NCI-H524 (cell line): ENCODE measurements at regions not wholly inside any gene's neighbourhood (a gene's known extent, or its start where the extent isn't known, plus 50 kb on each side); places are given as distances from the start of the nearest gene placed in this dataset.
A peak's percentile ranks its signal among the peaks of the same experiment; 100 is the strongest.

Source experiments
- DNase-seq, 2 experiments: peaks; one replicate each; lab custom pipeline; 2025; lab: John Stamatoyannopoulos, UW

DNA sequence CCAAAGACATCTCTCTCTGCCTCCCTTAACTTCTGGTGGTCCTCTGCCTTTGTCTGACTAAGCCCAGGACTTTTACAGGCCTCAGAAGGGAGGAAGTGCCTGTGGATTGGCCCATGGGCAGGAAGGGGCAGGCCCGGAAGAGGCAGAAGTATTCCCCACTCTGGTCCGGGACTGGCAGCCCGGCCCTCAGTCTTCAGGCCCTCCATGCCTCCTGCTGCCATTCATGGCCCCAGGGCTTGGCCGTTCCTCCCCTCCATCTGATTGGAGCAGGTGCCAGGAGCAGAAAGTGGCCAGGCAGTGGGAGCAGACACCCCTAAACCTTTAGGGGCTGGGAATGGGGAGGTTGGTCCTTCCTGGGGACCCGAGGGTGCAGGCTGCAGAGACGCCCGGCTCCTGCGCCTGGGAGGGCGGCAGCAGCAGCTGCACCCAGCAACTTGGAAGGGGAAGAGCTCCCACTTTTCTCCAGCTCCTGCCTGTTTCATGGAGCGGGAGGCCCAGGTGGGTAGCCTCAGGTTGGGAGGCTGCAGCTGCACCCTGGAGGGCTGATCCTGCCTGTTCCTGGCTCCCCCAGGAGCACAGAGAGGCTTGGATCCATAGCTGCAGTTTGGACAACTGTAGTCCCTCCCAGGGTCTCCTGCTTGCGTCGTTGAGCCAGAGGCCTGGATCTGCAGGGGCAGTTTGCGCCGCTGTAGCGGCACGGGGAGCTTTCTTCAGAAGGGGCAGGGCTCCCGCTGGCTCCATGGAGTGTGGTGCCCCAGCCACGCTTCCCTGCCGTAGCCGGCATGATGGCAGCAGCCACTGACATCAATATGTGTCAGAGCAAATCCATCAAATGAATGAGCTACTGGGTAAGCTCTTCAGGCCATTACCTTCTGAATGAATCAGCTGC is 661.5 kb upstream of the NUDT12 start:
- no peak for DNase-seq

- DNase-seq: no peak
These were observed 655.6 kb upstream of the NUDT12 start for GRCh38 chr5:104218200-104218599.

- DNase-seq: no peak
These were observed 650.6 kb upstream of the NUDT12 start for GRCh38 chr5:104213216-104213615.

DNA sequence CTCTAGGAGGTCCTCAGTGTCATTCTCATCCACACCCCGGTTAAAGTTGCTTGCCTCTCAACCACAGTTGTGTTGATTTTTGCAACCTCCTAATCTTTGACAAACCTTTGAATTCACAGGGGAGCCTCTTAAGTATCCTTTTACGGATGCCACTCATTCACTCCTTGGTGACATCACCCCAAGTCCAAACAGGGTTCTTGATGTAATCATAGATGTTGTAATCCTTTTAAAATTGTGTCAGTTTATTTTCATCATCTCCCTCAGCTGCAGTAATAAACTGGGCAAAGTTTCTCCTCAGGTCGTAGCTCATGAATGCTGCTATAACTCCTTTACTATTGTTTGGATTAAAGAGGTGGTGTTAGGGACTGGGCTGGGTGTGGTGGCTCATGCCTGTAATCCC is 637.2 kb upstream of the NUDT12 start:
- no peak for DNase-seq

DNA sequence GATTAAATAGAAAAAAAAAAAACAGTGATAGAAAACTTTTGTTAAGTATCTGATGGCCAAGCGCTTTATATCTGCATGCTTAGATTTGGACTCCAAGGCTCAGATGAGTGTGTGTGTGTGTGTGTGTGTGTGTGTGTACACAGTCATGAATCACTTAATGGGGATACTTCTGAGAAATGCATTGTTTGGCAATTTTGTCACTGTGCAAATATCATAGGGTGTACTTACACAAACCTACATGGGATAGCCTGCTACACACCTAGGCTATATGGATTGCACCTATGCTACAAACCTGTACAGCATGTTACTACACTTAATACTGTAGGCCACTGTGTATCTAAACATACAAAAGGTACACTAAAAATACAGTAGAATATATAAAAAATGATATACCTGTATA is 635.6 kb upstream of the NUDT12 start:
- no peak for DNase-seq

GRCh38 chr5:104189909-104190308 is 627.3 kb upstream of the NUDT12 start:
- DNase-seq: no peak

- DNase-seq: no peak
These were observed 626.4 kb upstream of the NUDT12 start for GRCh38 chr5:104189031-104189430.

GRCh38 chr5:104187656-104188055 is 625.1 kb upstream of the NUDT12 start:
- DNase-seq: no peak

GRCh38 chr5:104186510-104186909 is 623.9 kb upstream of the NUDT12 start:
- no peak for DNase-seq

DNA sequence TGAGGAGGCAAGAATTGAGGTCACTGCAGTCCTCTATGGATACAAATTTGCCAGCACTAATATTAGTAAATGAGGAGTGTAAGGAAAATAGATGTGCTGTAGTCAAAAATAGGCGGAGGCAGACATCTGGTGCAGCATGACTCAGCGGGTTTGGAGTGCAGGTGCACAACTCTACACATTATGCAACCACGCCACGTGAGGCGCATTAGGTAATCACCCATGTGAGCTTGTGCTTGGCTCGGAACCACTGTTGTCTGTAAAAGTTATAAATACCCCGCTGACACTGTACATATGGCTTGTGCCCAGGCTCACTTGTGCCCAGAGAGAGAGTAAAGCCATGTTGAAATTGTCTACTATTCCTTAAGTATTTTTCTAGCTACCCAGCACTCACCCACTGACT is 623.5 kb upstream of the NUDT12 start:
- no peak for DNase-seq

- DNase-seq: no peak
These were observed 621.7 kb upstream of the NUDT12 start for GRCh38 chr5:104184264-104184663.

DNA sequence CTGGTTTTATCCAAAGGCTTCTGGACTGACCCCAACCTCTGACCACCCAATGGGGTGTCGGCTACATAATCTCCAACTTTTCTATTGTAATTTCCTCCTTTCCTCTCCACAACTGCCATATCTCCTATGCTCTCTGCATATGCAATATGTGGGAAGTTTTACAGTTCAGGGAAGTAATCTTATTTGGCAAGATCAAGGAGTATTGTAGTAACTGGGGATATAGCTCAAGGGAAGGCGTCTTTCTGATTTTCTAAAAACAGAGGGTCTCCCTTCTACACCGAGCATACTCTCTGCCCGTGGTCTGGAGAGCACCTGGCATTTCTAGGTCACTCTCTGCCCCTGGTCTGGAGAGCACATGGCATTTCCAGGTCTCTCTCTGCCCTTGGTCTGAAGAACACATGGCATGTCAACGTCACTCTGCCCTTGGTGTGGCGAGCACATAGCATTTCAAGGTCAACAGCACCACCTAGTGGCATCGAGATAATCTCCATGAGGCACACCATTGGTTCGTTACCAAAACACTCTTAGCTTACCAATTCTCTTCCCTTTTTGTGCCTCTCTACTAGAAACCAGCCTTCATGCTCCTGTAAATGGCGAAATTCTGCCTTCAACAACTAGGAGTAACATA is 616.4 kb upstream of the NUDT12 start:
- DNase-seq: peak; percentile 30 to 61

GRCh38 chr5:104178066-104178465 is 615.5 kb upstream of the NUDT12 start:
- DNase-seq: no peak

DNA sequence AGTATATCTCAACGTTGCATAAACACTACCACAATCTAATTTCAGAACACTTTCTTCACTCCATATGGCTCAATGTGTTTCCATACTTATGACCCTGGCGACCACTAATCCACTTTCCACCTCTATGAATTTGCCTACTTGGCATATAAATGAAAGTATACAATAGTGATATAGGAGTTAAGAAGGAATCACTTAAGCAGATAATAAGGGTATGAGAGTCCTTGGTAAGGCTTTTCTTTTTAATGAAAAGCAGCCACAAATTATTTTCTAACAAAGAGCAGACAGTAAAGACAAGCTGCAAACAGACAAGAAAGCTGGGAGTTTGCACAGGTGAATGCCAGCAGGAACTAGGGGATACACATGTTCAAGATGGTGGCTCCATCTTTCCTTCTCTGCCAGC is 615.1 kb upstream of the NUDT12 start:
- peak; percentile 17 to 57 for DNase-seq

GRCh38 chr5:104172976-104173375 is 610.4 kb upstream of the NUDT12 start:
- no peak for DNase-seq

- DNase-seq: no peak
These were observed 609.5 kb upstream of the NUDT12 start for GRCh38 chr5:104171958-104172690.

DNA sequence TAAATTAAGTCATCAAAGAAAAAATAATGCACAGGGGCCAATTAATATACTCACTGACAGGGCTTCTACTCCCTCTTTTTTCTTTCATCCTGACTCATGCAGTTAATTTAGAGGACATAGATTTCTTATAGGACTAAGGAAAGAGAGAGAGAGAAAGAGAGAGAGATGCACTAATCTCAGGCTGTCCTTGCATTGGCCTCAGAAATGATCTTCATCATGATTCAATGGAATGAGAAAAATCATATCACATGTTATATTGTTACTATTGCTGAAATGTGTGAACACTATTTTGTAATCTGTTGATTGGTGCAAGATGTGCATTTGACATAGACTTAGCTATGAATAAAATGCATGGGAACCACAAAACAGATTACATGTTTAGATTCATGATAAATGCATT is 608.3 kb upstream of the NUDT12 start:
- DNase-seq: no peak

DNA sequence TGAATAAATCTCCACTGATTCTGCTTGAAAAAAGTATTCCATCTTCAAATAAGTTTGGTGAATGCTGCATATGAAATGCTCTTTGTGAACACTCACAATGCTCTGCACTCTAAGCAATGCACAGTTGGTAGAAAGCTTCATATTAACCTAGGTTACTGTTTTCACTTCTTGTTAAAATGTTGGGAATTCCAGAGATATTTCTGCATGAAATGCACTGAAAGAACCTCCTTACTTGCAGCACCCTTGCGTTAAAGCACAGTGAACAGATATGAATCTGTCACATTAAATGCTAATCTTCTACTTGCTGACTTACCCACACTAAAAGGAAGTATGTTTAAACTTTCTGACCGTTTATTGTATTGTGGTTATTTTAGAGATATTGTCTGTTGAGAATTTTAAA is 584.1 kb upstream of the NUDT12 start:
- no peak for DNase-seq

- no peak for DNase-seq
These were observed 577.3 kb upstream of the NUDT12 start for GRCh38 chr5:104139840-104140239.

GRCh38 chr5:104130320-104130719 is 567.7 kb upstream of the NUDT12 start:
- DNase-seq: no peak

DNA sequence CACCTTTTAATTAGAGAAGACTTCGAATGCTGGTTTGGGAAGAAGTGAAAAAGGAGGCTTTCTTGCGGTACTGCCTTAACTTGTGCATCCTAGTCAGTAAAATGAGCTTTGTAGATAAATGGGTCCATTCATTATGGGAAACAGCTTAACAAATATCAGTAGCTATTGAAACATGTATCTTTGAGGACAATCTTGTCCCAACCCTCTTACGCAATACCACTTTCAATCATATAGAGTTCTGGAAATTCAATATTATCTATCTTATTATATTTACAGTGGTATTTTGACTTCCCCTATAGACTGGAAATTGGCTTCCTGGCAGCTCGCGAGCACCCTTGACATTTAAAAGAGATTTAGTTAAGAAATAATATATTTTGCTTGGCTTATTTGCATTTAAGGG is 565.8 kb upstream of the NUDT12 start:
- no peak for DNase-seq

DNA sequence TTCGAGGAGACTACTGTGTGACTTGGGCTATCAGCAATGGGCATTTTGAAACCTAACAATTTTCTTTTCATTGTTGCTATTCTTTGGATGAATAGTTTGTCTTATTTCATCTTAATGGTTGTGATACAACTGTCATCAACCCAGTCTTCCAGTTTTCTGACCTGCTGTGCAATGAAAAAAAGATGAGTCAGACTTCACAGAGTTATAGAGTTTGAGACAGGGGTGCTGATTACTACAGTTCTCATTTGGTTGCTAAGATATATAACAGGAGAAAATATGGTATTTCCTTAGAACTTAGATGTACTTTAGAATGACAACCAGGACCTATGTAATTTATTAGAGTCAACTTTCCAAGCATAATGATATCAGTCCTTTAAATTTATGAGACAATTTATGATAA is 564.4 kb upstream of the NUDT12 start:
- DNase-seq: no peak

GRCh38 chr5:104119529-104119928 is 556.9 kb upstream of the NUDT12 start:
- DNase-seq: no peak
